ENCODE measurements at regions not wholly inside any gene's neighbourhood (a gene's known extent, or its start where the extent isn't known, plus 50 kb on each side); places are given as distances from the start of the nearest gene placed in this dataset.
"Not testable (repeated sequence)": the region's sequence is repeated elsewhere in the genome, so short reads cannot be mapped to it uniquely, and the experiment has no call there.

DNA sequence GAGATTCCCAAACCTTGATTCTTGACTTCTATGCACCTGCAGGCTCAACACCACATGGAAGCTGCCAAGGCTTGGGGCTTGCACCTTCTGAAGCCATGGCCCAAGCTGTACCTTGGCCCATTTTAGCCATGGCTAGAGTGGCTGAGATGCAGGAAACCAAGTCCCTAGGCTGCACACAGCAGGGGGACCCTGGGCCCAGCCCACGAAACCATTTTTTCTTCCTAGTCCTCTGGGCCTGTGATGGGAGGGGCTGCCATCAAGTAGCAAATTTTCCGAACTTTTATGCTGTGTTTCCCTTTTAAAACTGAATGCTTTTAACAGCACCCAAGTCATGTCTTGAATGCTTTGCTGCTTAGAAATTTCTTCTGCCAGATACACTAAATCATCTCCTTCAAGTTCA is 253.9 kb upstream of the RPS23 start:
- DNase-seq, result not testable (repeated sequence)

DNA sequence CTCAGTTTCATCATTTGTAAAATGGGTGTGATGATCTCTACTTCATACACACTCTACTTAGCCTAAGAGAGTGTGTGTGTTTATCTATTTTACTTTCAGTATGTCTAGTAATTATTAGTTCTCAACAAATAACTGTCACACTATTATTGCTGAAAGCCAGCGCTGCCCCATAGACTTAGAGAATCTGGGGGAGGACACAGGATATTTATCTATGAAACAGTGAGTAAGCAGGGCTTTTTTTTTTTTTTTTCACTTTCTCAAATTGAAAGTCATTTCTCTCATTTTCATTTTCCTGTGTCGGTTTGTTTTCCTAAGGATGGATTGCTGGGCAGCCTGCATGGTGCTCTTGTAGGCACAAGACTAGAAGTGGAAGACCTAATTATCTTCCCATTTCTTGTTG is 248.4 kb upstream of the RPS23 start:
- no peak for DNase-seq

DNA sequence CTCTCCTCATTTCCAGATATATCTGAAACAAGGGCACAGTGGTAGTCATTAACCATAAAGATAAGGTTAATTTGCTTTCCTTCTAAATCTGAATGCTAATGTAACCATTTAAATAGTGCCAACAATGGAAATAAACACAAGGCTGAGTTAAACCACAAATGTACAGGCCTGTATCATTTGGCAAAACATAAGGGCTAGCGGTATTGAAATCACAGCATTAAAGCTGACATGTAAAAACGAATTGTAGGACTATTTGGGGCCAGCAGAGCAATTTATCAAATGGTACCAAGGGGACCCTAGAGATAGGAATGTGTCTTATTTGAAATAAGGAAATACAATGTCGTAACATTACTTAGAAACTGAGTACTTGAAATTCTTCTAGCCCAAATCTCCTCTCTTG is 247.5 kb upstream of the RPS23 start:
- no peak for DNase-seq

DNA sequence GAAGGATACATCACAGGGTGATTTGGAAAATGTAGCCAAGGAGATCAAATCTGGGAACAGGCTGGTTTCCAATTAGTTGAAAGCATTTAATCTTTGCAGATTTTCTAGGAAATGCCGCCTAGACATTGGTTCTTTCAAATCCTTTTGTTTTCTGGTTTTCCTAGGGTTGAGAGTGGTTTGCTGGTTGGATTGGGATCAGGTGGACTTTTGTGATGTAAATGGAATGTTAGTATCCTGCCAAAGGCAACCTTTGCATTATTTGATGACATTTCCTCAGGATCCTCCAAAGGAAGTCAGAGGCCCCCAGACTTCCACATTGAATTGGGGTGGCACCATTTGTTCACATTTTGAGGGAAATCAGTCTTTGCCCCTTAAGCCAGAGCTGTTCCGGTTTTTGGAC is 245.5 kb upstream of the RPS23 start:
- DNase-seq, result no peak

DNA sequence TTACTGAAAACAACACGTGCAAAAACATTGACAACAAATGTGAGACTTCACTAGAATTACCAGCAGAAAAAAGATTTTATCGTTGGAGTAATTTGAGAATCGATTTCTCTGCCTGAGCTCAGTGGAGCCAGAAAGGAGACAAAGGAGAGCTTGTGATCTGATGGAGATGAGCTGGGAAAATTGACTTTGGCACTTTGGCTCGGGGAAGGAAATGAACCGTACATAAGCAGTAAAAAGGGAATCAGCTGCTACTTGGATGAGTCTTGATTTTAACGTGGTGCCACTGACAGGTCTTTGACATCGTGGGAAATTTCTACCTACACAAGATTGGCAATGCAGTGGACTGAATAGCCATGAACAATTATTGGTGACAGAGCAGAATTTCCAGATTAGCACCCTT is 244.7 kb upstream of the RPS23 start:
- no peak for DNase-seq

DNA sequence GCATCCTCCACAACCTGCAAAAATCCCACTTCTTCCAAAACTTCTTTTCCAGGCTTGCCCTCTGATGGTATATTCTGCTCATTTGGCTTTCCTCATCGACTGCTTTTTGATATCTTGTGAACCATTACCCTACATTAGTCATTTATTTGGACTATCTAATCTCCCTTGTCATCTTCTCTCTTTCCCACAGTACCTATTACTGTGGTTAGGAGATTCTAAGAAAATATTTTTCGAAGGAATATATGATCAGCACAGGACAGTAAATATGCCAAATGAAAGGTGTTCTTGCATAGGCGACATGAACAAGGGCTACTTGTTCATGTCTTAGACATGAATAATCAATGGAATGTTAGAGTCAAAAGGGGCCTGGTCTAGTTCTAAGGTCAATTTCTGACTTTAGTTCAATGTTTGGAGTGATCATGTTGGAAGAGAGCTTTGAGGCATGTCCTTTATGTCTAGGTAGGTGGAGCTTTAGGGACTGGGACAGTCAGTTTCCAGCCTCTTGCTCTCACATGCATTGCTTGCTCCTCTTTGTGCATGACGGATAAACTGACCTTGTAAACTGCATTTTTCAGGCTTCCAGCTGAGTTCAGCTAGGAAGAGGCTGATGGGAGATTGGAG is 243.4 kb upstream of the RPS23 start:
- DNase-seq, result no peak

DNA sequence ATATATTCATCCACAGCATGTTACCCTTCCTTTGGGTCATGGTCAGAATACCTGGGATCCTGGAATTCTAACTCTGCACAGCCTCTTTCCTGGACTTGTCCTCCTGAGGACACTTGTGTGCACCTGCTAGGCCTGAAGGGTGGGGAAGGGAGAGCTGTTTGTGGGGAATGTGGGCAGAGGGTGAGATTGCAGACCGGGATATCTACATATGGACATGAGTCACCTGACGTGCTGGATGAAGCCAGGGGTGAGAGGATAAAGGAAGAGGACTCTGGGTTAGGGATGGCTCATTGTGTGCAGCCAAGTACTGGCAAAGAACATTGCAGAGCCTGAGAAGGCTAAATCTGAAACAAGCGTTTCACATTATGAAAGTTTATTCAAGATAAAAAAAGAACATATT is 241.4 kb upstream of the RPS23 start:
- DNase-seq, result no peak

DNA sequence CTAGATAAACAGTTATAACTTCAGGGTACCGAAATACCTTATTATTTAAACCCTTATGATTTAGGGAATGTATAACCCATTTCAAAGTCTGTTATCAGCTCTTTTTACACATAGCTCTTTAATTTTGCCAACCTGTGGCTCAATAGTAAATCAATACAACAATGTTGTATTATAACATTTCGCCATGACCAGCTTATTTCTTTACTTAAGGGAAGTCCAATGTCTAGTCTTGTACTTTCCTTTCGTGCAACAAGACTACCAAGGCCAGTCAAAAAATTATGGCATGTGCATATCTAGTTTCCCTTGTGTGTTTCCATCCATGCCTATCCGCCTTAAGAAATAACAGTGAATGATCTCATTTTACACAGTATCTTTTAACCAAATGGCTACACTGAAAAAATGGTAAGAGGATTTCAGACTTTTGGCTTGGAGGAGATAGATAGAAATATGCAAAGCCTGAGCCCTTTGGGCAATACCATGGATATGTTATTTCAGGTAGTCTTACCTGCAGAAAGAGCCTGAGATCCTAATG is 239.5 kb upstream of the RPS23 start:
- no peak for DNase-seq

DNA sequence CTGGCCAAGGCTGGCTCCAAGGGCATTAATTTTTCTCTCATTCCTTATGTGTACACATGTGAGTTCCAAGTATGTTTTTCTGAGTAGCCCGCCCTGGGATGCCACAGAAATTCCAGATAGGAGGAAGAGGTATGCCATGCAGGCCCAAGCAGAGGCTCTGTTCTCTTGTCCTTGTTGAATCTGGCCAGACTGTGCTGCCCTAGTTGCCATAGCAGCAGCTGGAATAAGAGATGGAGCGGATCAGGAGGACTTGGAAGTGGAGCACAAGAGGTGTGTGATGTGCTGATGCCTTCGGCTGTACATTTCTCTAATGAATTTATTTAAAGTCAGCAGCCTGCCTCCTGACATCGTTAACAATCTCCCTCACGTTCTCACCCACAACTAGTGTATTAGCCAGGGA is 235.6 kb upstream of the RPS23 start:
- no peak for DNase-seq

DNA sequence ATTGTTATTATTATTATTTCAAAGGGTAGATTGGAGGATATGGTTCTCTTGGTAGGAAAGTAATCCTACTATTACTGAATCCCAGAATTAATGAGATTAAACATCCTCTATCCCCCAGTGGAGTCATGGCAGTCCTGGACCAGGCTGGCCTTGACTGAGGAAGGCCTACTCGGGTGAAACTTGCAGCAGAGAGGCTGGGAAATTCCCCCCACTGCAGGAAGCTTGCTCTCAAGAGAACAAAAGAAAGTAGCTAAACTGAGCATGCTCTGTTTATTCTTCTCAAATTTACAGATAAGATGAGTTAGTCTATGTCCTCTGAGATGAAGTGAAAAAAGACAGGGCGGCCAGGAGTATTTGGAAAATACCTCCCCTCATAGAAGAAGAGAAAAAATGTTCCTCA is 233.9 kb upstream of the RPS23 start:
- no peak for DNase-seq

DNA sequence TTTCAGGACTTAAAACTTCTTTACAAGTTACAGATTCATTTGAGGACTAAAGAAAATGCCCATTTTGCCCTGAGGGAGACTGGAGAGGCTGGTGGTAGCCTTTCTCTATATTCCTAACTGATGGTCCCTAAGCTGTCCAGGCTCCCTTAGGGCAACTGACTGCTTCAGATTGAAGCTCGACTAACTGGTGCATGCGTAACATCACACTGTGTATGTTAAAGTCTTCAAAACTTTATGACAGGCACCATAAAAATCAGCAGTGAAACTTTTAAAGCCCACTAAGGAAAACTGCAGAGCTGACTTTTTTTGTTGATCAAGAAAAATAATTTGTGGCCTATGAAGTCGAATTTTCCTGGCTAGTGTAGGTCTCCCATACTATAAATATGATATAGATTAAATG is 233.0 kb upstream of the RPS23 start:
- DNase-seq, result no peak

DNA sequence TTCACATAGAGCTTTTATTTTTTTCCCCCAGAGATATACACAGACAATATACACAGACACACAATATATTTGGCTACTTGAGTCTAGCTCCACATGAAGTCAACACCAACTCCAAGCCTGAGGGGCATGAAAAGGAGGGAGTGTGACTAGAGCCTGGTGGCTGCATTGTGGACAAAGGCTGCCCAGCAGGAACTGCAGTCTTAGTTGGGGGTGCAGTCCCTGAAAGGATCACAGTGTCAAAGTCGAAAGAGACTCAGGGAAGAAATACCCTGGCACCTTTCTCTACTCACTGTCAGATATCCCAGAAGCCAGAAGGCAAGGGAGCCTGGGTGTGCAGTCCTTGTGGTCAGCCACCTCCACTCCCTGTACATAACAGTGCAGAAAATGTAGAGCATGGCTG is 231.6 kb upstream of the RPS23 start:
- DNase-seq, result no peak

DNA sequence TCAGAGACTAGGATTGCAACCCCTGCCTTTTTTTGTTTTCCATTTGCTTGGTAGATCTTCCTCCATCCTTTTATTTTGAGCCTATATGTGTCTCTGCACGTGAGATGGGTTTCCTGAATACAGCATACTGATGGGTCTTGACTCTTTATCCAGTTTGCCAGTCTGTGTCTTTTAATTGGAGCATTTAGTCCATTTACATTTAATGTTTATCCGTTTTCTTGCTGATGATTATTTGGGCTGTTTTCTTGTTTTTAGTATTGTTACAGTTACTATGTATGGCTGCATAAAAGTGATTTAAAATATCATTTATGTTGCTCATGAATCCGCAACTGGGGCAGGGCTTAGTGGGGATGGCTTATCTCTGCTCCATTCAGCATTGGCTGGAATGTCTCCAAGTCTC is 228.2 kb upstream of the RPS23 start:
- DNase-seq, result not testable (repeated sequence)

DNA sequence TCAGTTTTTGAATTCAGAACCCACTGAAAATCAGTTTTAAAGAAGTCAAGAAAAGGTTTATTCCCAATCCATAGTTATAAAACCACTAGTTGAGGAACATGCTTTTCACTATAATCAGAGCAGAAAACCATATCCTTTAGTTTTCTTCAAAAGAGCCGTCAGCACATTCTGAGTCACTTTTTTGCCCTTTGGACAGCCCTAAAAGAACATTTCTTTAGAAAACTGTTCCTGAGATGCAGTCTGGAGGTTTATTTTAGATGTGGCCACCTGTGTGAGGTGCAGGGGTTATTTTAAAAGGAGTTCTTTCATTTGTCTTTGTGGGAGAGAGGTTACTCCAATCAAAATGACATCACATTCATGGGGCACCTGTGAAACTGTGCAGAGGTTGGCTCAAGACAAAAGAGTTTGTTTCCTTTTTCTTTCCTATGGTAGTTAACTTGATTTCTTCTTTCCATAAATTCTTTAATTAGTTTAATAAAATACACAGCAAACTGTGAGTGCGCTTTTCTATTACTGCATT is 221.6 kb upstream of the RPS23 start:
- no peak for DNase-seq

DNA sequence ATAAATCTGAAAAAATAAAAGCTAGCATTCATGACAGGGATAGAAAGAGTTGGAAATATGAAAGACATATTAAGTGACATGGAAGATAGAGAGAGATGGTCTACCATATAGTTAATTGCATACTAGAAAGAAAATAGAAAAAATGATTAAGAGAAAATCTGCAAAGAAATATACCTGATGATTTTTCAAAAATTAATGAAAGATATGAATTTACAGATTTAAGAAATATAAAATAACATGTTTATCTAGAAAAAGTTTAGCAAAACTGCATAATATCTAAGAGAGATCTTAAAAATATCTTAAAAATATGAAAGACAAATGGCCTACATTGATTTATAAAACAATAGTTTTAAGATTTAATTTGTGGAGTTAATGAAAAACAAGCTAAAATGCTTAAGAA is 219.1 kb upstream of the RPS23 start:
- DNase-seq, result no peak

DNA sequence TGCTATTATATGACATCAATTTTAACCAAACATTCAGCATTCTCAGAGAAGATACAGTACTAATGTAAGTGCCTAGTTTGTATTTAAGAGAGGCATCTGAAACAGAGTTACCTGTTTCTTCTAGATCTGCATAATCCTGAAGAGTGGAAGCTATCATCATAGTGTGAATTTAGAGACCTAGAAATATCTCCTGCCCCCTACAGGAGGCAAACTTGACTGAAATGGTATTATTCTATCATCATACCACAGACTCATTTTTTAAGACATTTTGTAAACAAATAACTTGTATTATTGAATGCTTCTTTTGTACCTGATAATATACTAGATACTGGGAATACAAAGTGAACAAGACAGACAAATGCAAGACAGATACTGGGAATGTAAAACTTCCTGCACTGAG is 216.8 kb upstream of the RPS23 start:
- DNase-seq, result no peak

DNA sequence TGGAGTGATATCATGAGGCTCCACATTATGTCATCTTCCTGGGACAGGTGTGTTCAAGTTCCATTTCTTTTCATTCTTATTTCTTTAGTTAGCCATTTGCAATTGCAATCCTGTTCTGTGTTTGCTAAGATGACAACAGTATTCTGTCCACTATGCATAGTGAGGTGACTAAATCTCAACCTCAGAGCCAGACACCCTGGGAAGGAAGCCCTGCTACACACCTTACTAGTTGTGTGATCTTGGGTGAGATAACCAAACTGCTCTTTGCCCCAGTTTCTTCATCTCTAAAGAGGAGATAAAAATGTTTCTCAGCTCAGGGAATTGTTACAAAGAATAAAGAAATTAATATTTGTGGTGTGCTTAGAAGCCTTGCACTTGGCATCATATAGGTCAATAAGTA is 215.1 kb upstream of the RPS23 start:
- DNase-seq, result no peak

DNA sequence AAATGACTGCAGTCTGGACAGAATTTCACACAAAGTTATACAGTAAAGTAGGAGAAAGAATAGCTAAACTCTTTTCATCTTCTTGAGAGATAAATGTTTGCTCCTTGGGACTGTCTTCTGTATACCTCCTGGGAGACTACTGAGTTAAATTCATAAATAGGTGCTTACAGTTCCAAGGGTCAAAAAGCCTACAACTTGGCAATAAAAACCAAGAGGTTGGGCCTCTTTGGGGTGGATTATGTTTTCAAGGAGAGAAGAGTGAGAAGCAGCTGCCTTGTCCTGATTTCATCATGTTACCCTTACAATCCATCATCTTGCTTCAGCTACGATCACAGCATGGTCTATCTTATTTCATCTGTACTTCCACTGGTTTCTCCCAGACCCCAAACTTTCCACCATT is 213.2 kb upstream of the RPS23 start:
- DNase-seq, result no peak

DNA sequence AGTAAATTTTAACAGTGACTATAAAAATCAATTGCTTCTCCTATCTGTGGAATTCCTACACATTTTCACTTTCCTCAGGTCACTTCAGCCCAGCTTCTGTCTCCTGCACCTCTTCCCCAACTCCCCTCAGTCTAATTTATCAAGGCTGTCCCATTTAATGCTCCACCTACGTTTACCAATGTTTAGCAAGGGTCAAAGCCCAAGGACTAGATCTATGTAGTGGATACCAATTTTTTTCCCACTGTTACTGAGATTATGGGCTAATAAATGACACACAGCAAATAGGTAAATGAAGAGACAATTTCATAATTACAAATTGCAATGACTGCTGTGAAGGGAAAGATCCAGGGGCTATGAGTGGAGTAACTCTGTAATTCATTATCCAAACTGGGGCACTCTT is 211.5 kb upstream of the RPS23 start:
- DNase-seq, result no peak

DNA sequence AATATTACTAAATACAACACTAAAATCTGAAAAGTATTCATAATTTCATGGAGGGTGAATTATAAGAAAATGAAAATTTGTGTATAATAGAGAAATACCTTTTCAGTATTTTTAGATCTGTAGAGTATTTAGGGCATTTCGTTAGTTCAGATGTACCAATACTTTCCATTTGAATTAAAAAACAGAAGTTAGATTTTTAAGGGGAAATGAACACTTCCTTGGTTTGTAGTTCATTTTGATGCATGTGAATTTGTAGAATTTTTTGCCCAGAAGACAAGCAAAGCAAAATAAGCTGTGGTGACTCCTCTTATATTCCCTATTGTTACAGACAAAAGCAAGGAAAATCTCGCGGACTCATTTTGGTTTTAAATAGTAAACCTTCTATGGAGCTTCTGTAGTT is 209.0 kb upstream of the RPS23 start:
- no peak for DNase-seq

DNA sequence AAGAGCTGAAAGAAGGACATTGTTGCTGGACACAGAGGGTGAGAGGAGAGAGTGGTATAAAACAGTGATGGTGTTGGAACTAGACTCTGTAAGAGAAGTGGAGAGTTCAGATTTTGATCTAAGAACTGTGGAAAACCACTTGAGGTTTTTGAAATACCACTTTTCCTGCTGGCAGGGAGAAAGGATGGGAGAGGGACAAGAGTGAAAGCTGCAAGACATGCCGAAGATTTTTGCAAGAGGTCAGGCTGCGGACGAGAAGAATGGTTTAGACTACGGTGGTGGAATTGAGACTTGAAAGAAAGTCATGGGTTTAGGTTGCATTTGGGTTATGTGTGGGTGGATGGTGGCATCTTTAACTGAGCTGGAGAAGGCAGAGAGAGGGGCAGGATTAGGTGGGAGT is 202.2 kb upstream of the RPS23 start:
- no peak for DNase-seq

DNA sequence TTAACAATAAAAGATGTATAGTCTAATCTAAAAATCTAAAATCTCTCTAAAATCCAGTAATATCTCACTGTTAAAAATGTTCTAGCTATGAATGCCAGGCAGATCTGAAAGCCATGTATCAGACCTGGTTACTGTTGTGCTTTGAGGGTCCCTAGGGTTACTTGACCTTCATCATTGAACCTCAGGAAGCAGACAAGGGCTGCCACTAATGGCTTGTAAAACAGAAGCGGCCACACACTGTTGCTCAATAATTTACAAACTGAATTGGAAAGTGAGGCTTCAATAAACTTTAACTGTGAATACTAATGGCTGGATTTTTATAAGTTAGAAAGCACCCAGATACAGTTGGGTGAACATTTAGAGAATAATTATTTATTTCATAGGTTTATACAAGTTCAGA is 198.0 kb upstream of the RPS23 start:
- DNase-seq, result no peak

DNA sequence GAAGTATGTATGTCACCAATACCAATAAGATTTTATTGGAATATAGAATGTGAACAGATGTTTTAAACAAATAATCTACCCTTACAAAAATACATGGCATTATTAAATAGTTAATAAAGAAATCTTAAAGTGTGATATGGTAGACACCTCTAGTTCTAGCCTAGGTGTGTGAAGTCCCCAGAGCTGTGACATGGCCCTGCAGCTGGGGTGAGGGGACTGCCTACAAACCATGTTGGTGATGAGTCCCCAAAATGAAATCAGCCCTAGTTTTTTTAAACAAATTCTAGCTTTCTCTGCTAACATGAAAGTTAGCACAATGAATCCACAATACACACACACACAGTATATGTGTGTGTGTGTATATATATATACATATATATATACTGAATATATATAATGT is 195.1 kb upstream of the RPS23 start:
- DNase-seq, result no peak

DNA sequence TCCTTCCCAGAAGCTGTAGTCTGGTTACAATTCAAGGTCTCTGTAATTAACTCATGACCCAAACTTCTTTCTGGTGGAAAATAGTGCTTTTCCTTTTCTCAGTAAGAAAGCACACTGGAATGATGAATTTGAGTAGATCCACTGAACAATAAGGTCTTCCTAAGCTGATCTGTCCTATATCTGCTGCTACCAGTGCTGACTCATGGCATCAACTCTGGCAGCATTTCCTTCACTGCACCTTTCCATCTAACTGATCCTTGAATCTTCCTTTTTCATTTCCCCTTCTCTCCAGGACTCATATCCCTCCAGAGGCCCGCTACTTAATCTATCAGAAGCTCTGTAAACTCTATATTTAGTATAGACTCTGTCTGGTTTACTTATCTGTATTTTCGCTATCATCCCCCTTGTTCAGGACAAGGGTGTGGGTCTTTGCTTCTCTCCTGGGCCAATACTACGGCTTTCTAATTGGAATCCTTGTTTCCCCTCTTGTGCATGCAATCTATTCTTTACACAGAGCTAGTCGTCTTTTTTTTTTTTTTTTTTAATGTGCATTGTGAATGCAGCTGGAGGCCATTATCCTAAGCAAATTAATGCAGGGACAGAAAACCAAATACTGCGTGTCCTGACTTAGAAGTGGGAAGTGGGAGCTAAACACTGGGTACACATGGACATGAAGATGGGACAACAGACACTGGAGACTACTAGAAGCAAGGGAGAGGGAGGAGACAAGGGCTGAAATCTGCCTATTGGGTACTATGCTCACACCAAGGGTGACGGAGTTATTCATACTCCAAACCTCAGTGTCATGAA is 192.2 kb upstream of the RPS23 start:
- no peak for DNase-seq

Data from activated CD4-positive, CD25-positive, alpha-beta regulatory T cell (primary cell).